Neural cell (in vitro differentiated cells): ENCODE measurements at regions not wholly inside any gene's neighbourhood (a gene's known extent, or its start where the extent isn't known, plus 50 kb on each side); places are given as distances from the start of the nearest gene placed in this dataset.

Experiments used
- H2AFZ ChIP-seq: fragments of 200-600, 300-800 bp; sonication (generic), shearing (Covaris generic); 2 replicates; pipeline ENCODE4 v1.6.0; 2014; ENCODE audit warnings: low read depth, mild to moderate bottlenecking, antibody characterized with exemption, low read length, moderate library complexity
- H3F3A ChIP-seq: fragments of 200-600 bp; shearing (Covaris generic); 2 replicates; pipeline ENCODE4 v1.6.1; 2016; ENCODE audit warnings: mild to moderate bottlenecking, moderate library complexity, mixed read lengths, antibody characterized with exemption, low read length; ENCODE audit not compliant: insufficient read depth, poor library complexity, severe bottlenecking
- H3K27ac ChIP-seq: fragments of 200-600, 300-800 bp; sonication (generic), shearing (Covaris generic); 2 replicates; pipeline ENCODE4 v1.5.1; 2014; ENCODE audit warnings: mild to moderate bottlenecking, low read length, moderate library complexity
- H3K27me3 ChIP-seq: fragments of 300-800, 200-600 bp; sonication (generic), shearing (Covaris generic); 2 replicates; pipeline ENCODE4 v1.6.0; 2014; ENCODE audit warnings: mild to moderate bottlenecking, low read depth, low read length, moderate library complexity; ENCODE audit not compliant: insufficient read depth
- H3K36me3 ChIP-seq: fragments of 300-800, 200-600 bp; sonication (generic), shearing (Covaris generic); 2 replicates; pipeline ENCODE4 v1.5.1; 2014; ENCODE audit warnings: mild to moderate bottlenecking, antibody characterized with exemption, low read length, moderate library complexity; ENCODE audit not compliant: insufficient read depth
- H3K4me2 ChIP-seq: fragments of 300-800, 200-600 bp; sonication (generic), shearing (Covaris generic); 2 replicates; pipeline ENCODE4 v1.6.0; 2014; ENCODE audit warnings: mild to moderate bottlenecking, low read length
- H3K4me3 ChIP-seq: fragments of 300-800, 200-600 bp; sonication (generic), shearing (Covaris generic); 2 replicates; pipeline ENCODE4 v1.5.1; 2014; ENCODE audit warnings: mild to moderate bottlenecking, low read length, moderate library complexity
- H3K79me2 ChIP-seq: fragments of 200-600 bp; shearing (Covaris generic); replicated peaks from 2 replicates; pipeline ENCODE4 v1.6.0; 2014; ENCODE audit warnings: mild to moderate bottlenecking, low read length, moderate library complexity; ENCODE audit not compliant: insufficient read depth
- H3K9ac ChIP-seq: fragments of 300-800, 200-600 bp; sonication (generic), shearing (Covaris generic); 2 replicates; pipeline ENCODE4 v1.6.1; 2016; ENCODE audit warnings: mild to moderate bottlenecking, low read length, mixed read lengths
- H3K9me2 ChIP-seq: fragments of 200-600 bp; shearing (Covaris generic); 2 replicates; pipeline ENCODE4 v1.6.1; 2016; ENCODE audit warnings: mild to moderate bottlenecking, low read length, mixed read lengths; ENCODE audit not compliant: insufficient read depth
- H3K9me3 ChIP-seq: fragments of 200-600, 300-800 bp; sonication (generic), shearing (Covaris generic); 2 replicates; pipeline ENCODE4 v1.6.1; 2016; ENCODE audit warnings: mild to moderate bottlenecking, mixed run types, low read length, moderate library complexity, mixed read lengths
- H4K20me1 ChIP-seq: fragments of 200-600 bp; shearing (Covaris generic); 2 replicates; pipeline ENCODE4 v1.6.1; 2016; ENCODE audit warnings: mild to moderate bottlenecking, mixed run types; ENCODE audit not compliant: insufficient read depth
- CTCF ChIP-seq: fragments of 450-650 bp; IDR thresholded peaks from 2 replicates; pipeline ENCODE4 v1.5.1; 2014; ENCODE audit warnings: antibody characterized with exemption, mild to moderate bottlenecking, moderate library complexity; ENCODE audit not compliant: poor library complexity, severe bottlenecking
- EP300 ChIP-seq: fragments of 450-650 bp; conservative IDR thresholded peaks from 2 replicates; pipeline ENCODE4 v1.6.1; 2014; ENCODE audit warnings: antibody characterized with exemption, mild to moderate bottlenecking, moderate library complexity; ENCODE audit not compliant: poor library complexity, severe bottlenecking
- EZH2 ChIP-seq: fragments of 200-600, 300-800 bp; shearing (Covaris generic), sonication (generic); IDR thresholded peaks from 2 replicates; pipeline ENCODE4 v1.6.1; 2014; ENCODE audit warnings: antibody characterized with exemption, low read length, borderline replicate concordance, mild to moderate bottlenecking; ENCODE audit not compliant: insufficient read depth, poor library complexity, severe bottlenecking
- MXI1 ChIP-seq: fragments of 450-650 bp; conservative IDR thresholded peaks from 2 replicates; pipeline ENCODE4 v1.6.1; 2014; ENCODE audit warnings: antibody characterized with exemption, mild to moderate bottlenecking; ENCODE audit not compliant: poor library complexity, severe bottlenecking
- POLR2AphosphoS5 ChIP-seq: IDR thresholded peaks from 2 replicates; pipeline ENCODE4 v1.6.1; 2012
- RAD21 ChIP-seq: fragments of 450-650 bp; conservative IDR thresholded peaks from 2 replicates; pipeline ENCODE4 v1.6.1; 2014; ENCODE audit warnings: antibody characterized with exemption, mild to moderate bottlenecking, moderate library complexity
- SMC3 ChIP-seq: fragments of 450-650 bp; conservative IDR thresholded peaks from 2 replicates; pipeline ENCODE4 v1.6.1; 2014; ENCODE audit warnings: antibody characterized with exemption, mild to moderate bottlenecking, moderate library complexity; ENCODE audit not compliant: poor library complexity
- TAF1 ChIP-seq: IDR thresholded peaks from 2 replicates; pipeline ENCODE4 v1.6.1; 2012; ENCODE audit warnings: low read depth
- TF ChIP-seq, protein P1 (sequence below): IDR thresholded peaks from 2 replicates; pipeline ENCODE4 v1.6.1; 2012; ENCODE audit warnings: borderline replicate concordance

DNA sequence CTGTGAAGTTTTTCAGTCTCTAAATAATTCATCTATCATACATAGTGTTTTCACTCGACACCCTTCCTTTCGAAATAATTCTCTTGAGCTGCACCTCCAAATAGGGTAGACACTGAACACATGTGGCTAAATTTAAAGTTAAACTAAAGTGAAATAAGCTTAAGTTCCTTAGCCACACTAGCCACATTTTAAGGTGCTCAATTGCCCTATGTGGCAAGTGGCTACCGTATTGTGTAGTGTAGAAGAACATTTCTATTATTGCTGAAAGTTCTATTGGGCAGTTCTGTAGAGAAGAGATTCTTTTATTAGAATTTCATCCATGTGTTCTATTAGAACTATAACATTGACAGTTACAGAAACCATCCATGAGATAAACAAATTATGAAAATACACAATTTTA lies 107.0 kb upstream of the CTSO start:
- no peaks in the 10 kb centered on the region for H3K79me2 ChIP-seq
- H3K27me3 ChIP-seq = no peaks in the 10 kb centered on the region
- no peak overlapping the region for H3K4me3 ChIP-seq
- no peak overlapping the region for H3K4me2 ChIP-seq
- TF ChIP-seq RAD21 = no peak
- no peak for TF ChIP-seq MXI1
- no peak for TF ChIP-seq EP300
- no peak for TF ChIP-seq EZH2
- TF ChIP-seq CTCF = no peak
- TF ChIP-seq TAF1 = no peak
- H3K9ac ChIP-seq = no peak overlapping the region
- no peaks in the 10 kb centered on the region for H3K36me3 ChIP-seq
- H4K20me1 ChIP-seq = no peaks in the 10 kb centered on the region
- H3K9me2 ChIP-seq = no peaks in the 10 kb centered on the region
- H3K9me3 ChIP-seq = no peaks in the 10 kb centered on the region
- H3F3A ChIP-seq = no peaks in the 10 kb centered on the region
- no peak overlapping the region for H2AFZ ChIP-seq
- H3K27ac ChIP-seq = no peak overlapping the region

- Histone ChIP-seq H3F3A (no peaks in the 10 kb centered on the region), H3K4me2 (no peak overlapping the region), H3K9me2 (no peaks in the 10 kb centered on the region), H3K9me3 (no peaks in the 10 kb centered on the region), H3K27me3 (no peaks in the 10 kb centered on the region), H2AFZ (no peak overlapping the region), H3K79me2 (no peaks in the 10 kb centered on the region), H3K4me3 (no peak overlapping the region), H3K27ac (no peak overlapping the region), H3K9ac (no peak overlapping the region), H3K36me3 (no peaks in the 10 kb centered on the region), H4K20me1 (no peaks in the 10 kb centered on the region)
- TF ChIP-seq SMC3 = no peak
- TF ChIP-seq MXI1 = no peak
- TF ChIP-seq EP300 = no peak
- TF ChIP-seq TAF1 = no peak
- no peak for TF ChIP-seq EZH2
- no peak for TF ChIP-seq POLR2AphosphoS5
- TF ChIP-seq RAD21 = no peak
- TF ChIP-seq, protein P1, sequence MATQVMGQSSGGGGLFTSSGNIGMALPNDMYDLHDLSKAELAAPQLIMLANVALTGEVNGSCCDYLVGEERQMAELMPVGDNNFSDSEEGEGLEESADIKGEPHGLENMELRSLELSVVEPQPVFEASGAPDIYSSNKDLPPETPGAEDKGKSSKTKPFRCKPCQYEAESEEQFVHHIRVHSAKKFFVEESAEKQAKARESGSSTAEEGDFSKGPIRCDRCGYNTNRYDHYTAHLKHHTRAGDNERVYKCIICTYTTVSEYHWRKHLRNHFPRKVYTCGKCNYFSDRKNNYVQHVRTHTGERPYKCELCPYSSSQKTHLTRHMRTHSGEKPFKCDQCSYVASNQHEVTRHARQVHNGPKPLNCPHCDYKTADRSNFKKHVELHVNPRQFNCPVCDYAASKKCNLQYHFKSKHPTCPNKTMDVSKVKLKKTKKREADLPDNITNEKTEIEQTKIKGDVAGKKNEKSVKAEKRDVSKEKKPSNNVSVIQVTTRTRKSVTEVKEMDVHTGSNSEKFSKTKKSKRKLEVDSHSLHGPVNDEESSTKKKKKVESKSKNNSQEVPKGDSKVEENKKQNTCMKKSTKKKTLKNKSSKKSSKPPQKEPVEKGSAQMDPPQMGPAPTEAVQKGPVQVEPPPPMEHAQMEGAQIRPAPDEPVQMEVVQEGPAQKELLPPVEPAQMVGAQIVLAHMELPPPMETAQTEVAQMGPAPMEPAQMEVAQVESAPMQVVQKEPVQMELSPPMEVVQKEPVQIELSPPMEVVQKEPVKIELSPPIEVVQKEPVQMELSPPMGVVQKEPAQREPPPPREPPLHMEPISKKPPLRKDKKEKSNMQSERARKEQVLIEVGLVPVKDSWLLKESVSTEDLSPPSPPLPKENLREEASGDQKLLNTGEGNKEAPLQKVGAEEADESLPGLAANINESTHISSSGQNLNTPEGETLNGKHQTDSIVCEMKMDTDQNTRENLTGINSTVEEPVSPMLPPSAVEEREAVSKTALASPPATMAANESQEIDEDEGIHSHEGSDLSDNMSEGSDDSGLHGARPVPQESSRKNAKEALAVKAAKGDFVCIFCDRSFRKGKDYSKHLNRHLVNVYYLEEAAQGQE = no peak
- no peak for TF ChIP-seq CTCF
Observed at GRCh38 chr4:156053174-156053573, 99.5 kb upstream of the CTSO start.
